Neural cell (in vitro differentiated cells): ENCODE measurements at regions not wholly inside any gene's neighbourhood (a gene's known extent, or its start where the extent isn't known, plus 50 kb on each side); places are given as distances from the start of the nearest gene placed in this dataset.

ENCODE experiments used
- H2AFZ ChIP-seq: fragments of 200-600, 300-800 bp; sonication (generic), shearing (Covaris generic); 2 replicates; pipeline ENCODE4 v1.6.0; 2014; ENCODE audit warnings: low read depth, mild to moderate bottlenecking, antibody characterized with exemption, low read length, moderate library complexity
- H3F3A ChIP-seq: fragments of 200-600 bp; shearing (Covaris generic); 2 replicates; pipeline ENCODE4 v1.6.1; 2016; ENCODE audit warnings: mild to moderate bottlenecking, moderate library complexity, mixed read lengths, antibody characterized with exemption, low read length; ENCODE audit not compliant: insufficient read depth, poor library complexity, severe bottlenecking
- H3K27ac ChIP-seq: fragments of 200-600, 300-800 bp; sonication (generic), shearing (Covaris generic); 2 replicates; pipeline ENCODE4 v1.5.1; 2014; ENCODE audit warnings: mild to moderate bottlenecking, low read length, moderate library complexity
- H3K27me3 ChIP-seq: fragments of 300-800, 200-600 bp; sonication (generic), shearing (Covaris generic); 2 replicates; pipeline ENCODE4 v1.6.0; 2014; ENCODE audit warnings: mild to moderate bottlenecking, low read depth, low read length, moderate library complexity; ENCODE audit not compliant: insufficient read depth
- H3K36me3 ChIP-seq: fragments of 300-800, 200-600 bp; sonication (generic), shearing (Covaris generic); 2 replicates; pipeline ENCODE4 v1.5.1; 2014; ENCODE audit warnings: mild to moderate bottlenecking, antibody characterized with exemption, low read length, moderate library complexity; ENCODE audit not compliant: insufficient read depth
- H3K4me2 ChIP-seq: fragments of 300-800, 200-600 bp; sonication (generic), shearing (Covaris generic); 2 replicates; pipeline ENCODE4 v1.6.0; 2014; ENCODE audit warnings: mild to moderate bottlenecking, low read length
- H3K4me3 ChIP-seq: fragments of 300-800, 200-600 bp; sonication (generic), shearing (Covaris generic); 2 replicates; pipeline ENCODE4 v1.5.1; 2014; ENCODE audit warnings: mild to moderate bottlenecking, low read length, moderate library complexity
- H3K79me2 ChIP-seq: fragments of 200-600 bp; shearing (Covaris generic); replicated peaks from 2 replicates; pipeline ENCODE4 v1.6.0; 2014; ENCODE audit warnings: mild to moderate bottlenecking, low read length, moderate library complexity; ENCODE audit not compliant: insufficient read depth
- H3K9ac ChIP-seq: fragments of 300-800, 200-600 bp; sonication (generic), shearing (Covaris generic); 2 replicates; pipeline ENCODE4 v1.6.1; 2016; ENCODE audit warnings: mild to moderate bottlenecking, low read length, mixed read lengths
- H3K9me2 ChIP-seq: fragments of 200-600 bp; shearing (Covaris generic); 2 replicates; pipeline ENCODE4 v1.6.1; 2016; ENCODE audit warnings: mild to moderate bottlenecking, low read length, mixed read lengths; ENCODE audit not compliant: insufficient read depth
- H3K9me3 ChIP-seq: fragments of 200-600, 300-800 bp; sonication (generic), shearing (Covaris generic); 2 replicates; pipeline ENCODE4 v1.6.1; 2016; ENCODE audit warnings: mild to moderate bottlenecking, mixed run types, low read length, moderate library complexity, mixed read lengths
- H4K20me1 ChIP-seq: fragments of 200-600 bp; shearing (Covaris generic); 2 replicates; pipeline ENCODE4 v1.6.1; 2016; ENCODE audit warnings: mild to moderate bottlenecking, mixed run types; ENCODE audit not compliant: insufficient read depth
- CTCF ChIP-seq: fragments of 450-650 bp; IDR thresholded peaks from 2 replicates; pipeline ENCODE4 v1.5.1; 2014; ENCODE audit warnings: antibody characterized with exemption, mild to moderate bottlenecking, moderate library complexity; ENCODE audit not compliant: poor library complexity, severe bottlenecking
- EP300 ChIP-seq: fragments of 450-650 bp; conservative IDR thresholded peaks from 2 replicates; pipeline ENCODE4 v1.6.1; 2014; ENCODE audit warnings: antibody characterized with exemption, mild to moderate bottlenecking, moderate library complexity; ENCODE audit not compliant: poor library complexity, severe bottlenecking
- EZH2 ChIP-seq: fragments of 200-600, 300-800 bp; shearing (Covaris generic), sonication (generic); IDR thresholded peaks from 2 replicates; pipeline ENCODE4 v1.6.1; 2014; ENCODE audit warnings: antibody characterized with exemption, low read length, borderline replicate concordance, mild to moderate bottlenecking; ENCODE audit not compliant: insufficient read depth, poor library complexity, severe bottlenecking
- MXI1 ChIP-seq: fragments of 450-650 bp; conservative IDR thresholded peaks from 2 replicates; pipeline ENCODE4 v1.6.1; 2014; ENCODE audit warnings: antibody characterized with exemption, mild to moderate bottlenecking; ENCODE audit not compliant: poor library complexity, severe bottlenecking
- POLR2AphosphoS5 ChIP-seq: IDR thresholded peaks from 2 replicates; pipeline ENCODE4 v1.6.1; 2012
- RAD21 ChIP-seq: fragments of 450-650 bp; conservative IDR thresholded peaks from 2 replicates; pipeline ENCODE4 v1.6.1; 2014; ENCODE audit warnings: antibody characterized with exemption, mild to moderate bottlenecking, moderate library complexity
- REST ChIP-seq: IDR thresholded peaks from 2 replicates; pipeline ENCODE4 v1.6.1; 2012; ENCODE audit warnings: borderline replicate concordance
- SMC3 ChIP-seq: fragments of 450-650 bp; conservative IDR thresholded peaks from 2 replicates; pipeline ENCODE4 v1.6.1; 2014; ENCODE audit warnings: antibody characterized with exemption, mild to moderate bottlenecking, moderate library complexity; ENCODE audit not compliant: poor library complexity
- TAF1 ChIP-seq: IDR thresholded peaks from 2 replicates; pipeline ENCODE4 v1.6.1; 2012; ENCODE audit warnings: low read depth

GRCh38 chr3:480070-480469 lies 283.5 kb downstream of the CHL1 start:
- TF ChIP-seq RAD21 (no peak), MXI1 (no peak), TAF1 (no peak), POLR2AphosphoS5 (no peak), SMC3 (no peak)
- no peaks in the 10 kb centered on the region for H3K79me2 ChIP-seq
- no peaks in the 10 kb centered on the region for H3K9me3 ChIP-seq

DNA sequence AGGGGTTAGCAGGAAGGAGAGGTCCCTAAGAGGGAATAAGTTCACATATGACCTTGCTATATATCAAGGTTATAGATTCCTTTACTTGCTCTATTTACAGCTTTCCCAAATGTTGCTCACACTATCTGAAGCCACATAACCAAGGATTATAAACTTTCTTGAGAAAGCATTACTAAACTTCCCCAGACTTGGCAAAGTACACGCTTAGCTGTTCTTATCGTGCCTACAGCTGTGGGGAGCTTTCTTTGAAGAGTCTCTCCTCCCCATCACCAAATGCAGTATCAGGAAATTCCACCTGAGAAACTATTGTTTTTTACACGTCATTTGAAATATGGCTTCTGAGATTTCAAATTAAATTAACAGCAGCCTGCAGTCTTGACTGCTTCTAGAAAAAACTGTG lies 284.5 kb downstream of the CHL1 start:
- Histone ChIP-seq H3K4me3 (no peak overlapping the region), H2AFZ (no peak overlapping the region), H3K9me2 (no peaks in the 10 kb centered on the region), H3K79me2 (no peaks in the 10 kb centered on the region), H3K4me2 (no peak overlapping the region), H3K27me3 (no peaks in the 10 kb centered on the region), H4K20me1 (no peaks in the 10 kb centered on the region), H3K9ac (no peak overlapping the region), H3K36me3 (no peaks in the 10 kb centered on the region), H3F3A (no peaks in the 10 kb centered on the region), H3K27ac (no peak overlapping the region), H3K9me3 (no peaks in the 10 kb centered on the region)
- TF ChIP-seq MXI1 = no peak
- TF ChIP-seq CTCF = no peak
- no peak for TF ChIP-seq REST
- TF ChIP-seq EP300 = no peak
- no peak for TF ChIP-seq EZH2
- TF ChIP-seq TAF1 = no peak
- no peak for TF ChIP-seq SMC3
- TF ChIP-seq POLR2AphosphoS5 = no peak
- TF ChIP-seq RAD21 = no peak

More at GRCh38 chr3:480070-480469, 283.5 kb downstream of the CHL1 start:
- H3K4me2 ChIP-seq = no peak overlapping the region
- H3K36me3 ChIP-seq = no peaks in the 10 kb centered on the region
- H3K9me2 ChIP-seq = no peaks in the 10 kb centered on the region
- H3F3A ChIP-seq = no peaks in the 10 kb centered on the region
- no peak overlapping the region for H3K27ac ChIP-seq
- H2AFZ ChIP-seq = no peak overlapping the region
- H3K4me3 ChIP-seq = no peak overlapping the region
- H3K27me3 ChIP-seq = no peaks in the 10 kb centered on the region
- H3K9ac ChIP-seq = no peak overlapping the region
- H4K20me1 ChIP-seq = no peaks in the 10 kb centered on the region
